ENCODE measurements at regions not wholly inside any gene's neighbourhood (a gene's known extent, or its start where the extent isn't known, plus 50 kb on each side); places are given as distances from the start of the nearest gene placed in this dataset.

GRCh38 chr16:47944589-47944988, 211.2 kb downstream of the ABCC12 start:
- no peak for TF ChIP-seq CTCF (IDR thresholded peaks at IDR 0.05)
- TF ChIP-seq POLR2A (IDR thresholded peaks at IDR 0.05) = no peak

Measured in body of pancreas (tissue), 4 donors.